Stimulated activated CD4-positive, alpha-beta T cell treated with anti-CD3 and anti-CD28 coated beads, Interleukin-15, amount 100 ng/mL, for 48 hours (primary cell): ENCODE measurements at regions not wholly inside any gene's neighbourhood (a gene's known extent, or its start where the extent isn't known, plus 50 kb on each side); places are given as distances from the start of the nearest gene placed in this dataset.

Experiments
- DNase-seq, 2 donors: peaks; one replicate each; pipeline ENCODE4 v3.0.0-alpha.2; 2020; ENCODE audit warnings: low read depth in 2 of 2

DNA sequence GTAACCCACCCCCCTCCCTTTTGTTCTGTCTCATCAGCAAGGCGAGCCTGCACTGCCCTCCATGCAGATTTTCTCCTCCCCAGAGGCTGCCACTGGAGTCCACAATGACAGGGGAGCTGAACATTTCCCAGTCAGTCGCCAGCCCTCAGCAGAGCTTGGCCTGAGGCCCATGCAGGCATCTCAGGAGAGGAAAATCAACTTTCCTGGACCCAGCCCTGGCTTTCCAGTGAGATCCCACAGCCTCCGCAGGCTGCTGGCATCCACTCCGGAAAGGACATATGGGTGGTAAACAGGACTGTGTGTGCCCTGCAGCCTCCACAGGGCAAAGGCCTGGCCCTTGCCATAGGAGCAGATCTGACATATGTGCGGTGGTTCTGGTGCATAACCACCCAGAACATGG lies 253.8 kb downstream of the TNS1 start:
- DNase-seq, result no peak

DNA sequence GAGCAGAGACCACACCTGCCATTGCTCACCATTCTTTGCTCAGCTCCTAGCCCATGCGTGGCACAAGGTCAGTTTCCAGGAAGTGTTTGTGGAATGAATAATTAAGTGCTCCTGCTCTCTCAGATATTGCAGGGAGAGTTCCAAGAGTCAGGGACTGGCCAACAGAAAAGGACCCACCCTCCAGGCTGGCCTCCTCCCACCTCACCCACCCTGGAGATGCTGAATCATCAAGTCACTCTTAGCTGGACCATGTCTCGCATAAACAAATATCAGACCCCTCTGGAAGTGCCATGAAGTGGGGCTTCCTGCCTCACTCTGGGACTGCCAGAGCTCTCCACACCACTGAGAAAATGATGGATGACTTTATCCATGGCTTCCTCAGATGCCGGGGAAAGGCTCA lies 256.0 kb downstream of the TNS1 start:
- DNase-seq, result no peak

DNA sequence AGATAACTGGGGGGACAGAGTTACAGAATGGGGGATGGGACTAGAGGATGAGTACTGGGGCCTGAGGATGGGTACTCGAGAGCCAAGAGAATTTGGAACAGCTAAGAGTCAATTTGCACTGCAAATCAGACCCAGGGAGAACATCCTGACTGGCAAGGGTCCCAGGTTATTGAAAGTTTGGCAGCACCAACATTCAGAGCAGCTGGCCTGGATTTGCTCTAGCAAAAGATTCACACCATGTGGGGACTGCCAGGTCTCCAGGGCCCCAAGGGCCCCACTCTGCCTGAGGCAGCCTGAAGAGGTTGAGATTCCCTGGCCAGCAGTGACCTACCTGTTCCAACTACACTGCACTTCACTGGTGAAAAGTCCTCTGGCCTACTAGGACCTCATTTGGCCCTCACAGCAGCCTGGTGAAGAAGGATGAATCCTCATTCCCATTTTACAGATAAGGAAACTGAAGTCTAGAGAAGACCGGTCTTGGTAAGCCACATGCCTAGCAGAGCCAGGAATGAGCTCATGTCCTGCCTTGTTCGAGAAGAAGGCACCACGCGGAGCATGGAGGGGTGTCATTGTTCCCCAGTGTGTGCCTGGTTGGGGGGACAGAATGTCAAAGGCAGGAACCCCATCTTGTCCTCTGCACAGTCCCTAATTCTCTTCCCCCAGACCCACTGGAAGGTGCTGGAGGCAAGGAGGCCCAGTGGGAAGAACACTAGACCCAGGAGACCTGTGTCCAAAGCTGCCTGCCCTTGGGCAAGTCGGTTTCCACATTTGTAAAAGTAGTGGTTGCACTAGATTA lies 258.6 kb downstream of the TNS1 start:
- DNase-seq, result no peak

DNA sequence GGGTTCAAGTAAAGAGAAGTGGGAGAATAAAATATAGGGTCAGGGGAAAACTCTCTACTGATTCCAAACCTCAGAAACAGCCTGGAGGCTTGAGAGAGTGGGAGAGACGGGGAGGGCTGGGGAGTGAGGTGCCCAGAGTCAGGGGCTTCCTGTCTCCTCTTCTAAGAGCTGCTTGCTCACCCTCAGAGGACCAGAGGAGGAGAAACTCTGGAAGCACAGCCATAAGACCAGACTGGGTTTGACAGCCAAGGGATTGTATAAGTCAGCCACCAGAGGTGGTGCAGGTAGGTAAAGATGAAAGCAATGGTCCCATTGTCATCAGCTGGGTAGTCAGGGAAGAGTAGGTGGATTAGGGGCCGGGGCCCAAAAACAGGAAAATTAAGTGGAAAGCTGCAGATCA lies 259.4 kb downstream of the TNS1 start:
- no peak for DNase-seq

DNA sequence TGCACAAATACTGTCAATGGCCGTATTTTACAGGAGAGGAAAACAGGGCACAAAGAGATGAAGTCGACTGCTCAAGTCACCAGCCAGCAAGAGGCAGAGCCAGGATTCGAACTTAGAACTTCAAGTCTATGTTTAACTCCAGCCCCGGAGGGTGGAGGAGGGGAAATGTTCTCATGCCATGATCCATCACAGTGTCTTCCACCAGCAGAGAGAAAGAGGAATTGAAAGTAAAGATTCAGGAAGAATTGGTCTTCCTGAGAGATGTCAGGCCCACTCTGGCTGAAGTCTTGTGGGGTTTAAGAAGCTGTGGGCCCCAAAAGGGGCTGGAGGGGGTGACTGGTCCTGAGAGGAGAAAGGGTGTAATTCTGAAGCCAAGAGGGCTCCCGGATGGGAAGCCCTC lies 260.0 kb downstream of the TNS1 start:
- DNase-seq, result no peak

DNA sequence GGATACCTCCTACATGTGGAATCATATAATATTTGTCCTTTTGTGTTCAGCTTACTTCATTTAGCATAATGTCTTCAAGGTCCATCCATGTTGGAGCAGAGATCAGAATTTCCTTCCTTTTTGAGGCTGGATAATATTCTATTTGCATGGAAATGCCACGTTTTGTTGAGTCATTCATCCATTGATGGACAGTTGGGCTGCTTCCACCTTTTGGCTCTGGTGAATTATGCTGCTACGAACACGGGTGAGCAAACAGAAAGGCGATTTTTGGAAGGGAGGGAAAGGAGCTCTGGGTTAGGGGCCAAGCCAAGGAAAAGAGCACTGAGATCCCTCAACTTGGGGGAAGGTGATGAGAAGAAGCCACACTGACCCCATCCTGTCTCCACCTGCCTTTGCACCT lies 260.5 kb downstream of the TNS1 start:
- DNase-seq, result no peak

DNA sequence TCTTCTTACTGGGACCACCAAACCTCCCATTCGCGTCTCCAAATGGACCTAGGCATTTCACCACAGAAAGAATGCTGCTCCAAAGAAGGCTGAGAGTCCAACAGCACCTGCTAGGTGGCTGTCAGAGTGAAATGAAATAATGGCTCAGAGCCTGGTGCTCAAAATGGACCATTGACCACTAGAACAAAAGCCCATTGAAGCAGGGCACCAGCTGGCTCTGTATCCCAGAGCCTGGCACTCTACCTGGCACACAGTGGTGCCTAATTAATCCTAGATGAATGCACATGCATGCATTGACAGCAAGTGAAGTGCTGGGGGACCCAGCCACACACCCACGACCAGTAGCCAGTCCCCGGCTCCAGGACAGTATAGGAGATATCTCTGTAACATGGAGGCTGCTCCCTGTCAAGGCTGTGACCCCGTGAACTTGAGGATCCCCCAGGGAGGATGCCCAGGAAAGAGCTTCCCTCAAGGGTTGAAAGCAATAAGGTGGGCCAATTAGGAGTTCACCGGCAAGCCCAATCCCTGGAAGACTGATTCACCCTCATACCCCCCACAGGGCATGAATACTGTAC lies 261.3 kb downstream of the TNS1 start:
- DNase-seq, result no peak

DNA sequence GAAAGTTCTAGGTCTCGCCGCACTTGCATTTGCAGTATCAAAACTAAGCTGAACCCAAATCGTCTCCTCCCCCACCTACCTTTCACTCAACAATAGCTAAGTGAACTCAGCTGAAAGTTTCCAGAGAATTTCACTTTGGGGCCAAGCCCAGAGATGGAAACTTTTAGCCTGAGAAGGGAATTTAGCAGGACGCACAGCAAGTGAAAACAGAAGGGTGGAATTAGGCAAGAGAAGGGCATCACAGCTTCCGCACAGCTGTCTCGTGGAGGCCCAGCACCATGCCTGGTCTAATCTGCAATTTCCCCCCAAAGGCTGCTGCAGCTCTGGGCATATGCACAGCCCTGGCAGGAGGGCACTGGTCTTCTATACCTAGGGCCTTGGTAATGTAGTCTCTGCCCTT lies 262.0 kb downstream of the TNS1 start:
- DNase-seq, result no peak

DNA sequence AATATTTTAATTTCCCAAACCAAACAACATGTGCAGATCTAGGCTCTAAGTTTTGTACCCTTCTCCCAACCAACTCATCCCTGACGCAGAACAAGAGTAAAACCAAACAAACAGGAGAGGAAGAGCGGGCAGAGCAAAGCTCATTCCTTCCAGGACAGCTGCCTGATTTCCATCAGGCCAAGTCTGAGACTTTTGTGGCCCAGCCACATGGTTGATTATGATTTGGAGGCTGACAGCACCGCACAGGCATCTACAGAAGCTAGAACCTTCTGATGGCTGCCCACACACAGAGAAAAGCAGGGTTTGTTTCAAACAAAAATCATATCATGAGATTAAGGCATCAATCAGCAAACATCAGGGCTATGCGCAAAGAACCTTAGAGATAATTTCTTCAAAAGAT lies 262.6 kb downstream of the TNS1 start:
- no peak for DNase-seq

DNA sequence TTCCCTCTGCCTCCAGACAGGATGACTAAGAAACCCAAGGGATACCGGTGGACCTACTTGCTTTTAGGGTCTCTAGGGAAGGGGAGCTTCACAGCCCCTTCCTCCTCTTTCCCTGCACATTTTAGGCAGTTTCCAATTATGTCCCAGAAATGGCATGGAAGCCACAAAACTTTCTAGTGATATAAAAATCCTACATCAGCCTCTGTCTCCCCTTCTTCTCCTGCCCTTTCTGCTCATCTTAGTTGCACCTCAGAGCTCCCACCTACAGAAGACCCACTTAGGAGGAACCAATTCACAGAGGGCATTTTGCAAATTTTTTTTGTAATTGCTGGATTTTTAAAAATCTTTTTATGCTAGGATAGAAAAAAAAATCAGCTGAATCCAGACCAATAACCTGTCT lies 263.1 kb downstream of the TNS1 start:
- DNase-seq, result no peak

DNA sequence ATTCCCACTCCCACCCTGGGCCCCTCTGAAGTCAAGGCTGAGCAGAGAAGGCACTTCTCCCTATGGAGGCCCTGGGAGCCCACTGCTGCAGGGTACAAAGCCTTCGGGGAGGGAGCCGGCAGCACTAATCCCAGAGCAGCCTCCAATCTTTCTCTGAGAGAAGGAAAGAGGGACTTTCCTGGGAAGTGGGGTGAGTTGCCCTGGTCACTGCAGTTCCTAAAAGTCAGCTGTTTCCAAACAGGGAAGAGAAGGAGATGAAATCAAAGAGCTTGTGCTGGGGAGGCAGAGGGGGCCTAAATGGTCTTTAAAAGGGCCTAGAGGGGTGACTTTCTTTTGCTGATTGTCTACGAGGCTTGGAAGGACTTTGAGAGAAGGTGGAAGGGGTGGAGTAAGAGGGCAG lies 264.7 kb downstream of the TNS1 start:
- no peak for DNase-seq

DNA sequence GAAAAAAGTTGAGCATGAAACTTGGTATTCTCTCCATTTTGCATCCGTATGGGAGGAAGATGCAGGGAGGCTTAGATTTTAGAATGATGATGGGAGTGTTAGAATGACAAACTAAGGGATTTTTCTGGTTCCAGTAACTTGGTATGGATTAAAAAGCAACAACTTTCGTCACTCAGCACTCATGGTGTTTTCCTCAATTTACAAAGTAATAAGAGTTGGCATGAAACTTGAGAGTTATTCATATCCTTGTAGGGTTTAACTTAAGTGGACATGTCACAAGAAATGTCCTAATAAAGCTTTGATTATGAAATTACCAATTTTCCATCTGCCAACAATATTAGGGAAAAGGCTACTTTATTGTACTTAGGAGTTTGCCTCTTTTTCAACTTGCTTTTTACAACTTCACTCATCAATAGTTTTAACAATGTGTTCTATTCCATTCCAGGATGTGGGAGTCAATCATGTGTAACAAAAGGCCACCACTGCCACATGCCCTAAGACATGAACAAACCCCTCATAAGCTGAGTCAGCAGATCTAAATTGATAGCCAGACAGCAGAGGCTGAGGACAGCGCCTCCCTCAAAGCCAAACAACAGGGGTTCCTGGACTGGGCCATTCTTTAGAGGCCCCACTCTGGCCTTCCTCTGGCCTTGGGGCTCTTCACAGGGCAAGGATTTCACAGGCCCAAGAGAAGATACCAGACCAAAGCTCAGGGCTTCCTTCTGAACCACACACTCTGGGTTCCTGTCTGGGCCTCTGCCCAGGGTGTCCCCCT lies 265.8 kb downstream of the TNS1 start:
- DNase-seq, result no peak

DNA sequence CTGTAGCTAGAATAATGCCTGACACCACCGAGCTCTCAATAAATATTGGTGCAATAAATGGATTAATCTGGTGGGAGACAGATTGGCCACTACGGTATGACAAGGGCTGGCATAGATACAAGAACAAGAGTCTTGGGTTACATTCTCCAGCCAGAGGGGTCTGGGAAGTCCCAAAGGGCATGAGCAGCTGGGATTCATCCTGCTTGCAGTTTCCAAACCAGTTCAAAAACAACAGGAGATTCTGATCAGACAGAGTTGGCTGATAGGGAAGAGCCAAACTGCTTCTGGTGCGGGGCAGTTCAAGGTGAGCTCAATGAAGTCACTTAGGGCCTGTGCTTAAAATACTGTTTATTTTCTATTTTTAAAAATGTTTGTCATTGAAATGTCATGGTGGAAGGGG lies 266.9 kb downstream of the TNS1 start:
- no peak for DNase-seq

DNA sequence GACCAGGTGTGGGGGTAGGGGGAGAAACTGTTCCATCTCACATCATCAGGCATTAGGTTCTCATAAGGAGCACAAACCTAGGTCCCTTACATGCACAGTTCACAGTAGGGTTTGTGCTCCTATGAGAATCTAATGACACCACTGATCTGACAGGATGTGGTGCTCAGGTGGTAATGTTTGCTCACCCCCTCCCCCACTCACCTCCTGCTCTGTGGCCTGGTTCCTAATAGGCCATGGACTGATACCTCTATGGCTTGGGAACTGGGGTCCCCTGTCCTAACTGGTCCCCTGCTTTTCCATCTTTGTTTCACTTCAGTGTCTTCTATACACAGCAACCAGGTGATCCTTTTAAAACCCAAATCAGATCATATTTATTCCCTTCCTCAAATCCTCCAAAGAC lies 267.8 kb downstream of the TNS1 start:
- DNase-seq, result no peak

DNA sequence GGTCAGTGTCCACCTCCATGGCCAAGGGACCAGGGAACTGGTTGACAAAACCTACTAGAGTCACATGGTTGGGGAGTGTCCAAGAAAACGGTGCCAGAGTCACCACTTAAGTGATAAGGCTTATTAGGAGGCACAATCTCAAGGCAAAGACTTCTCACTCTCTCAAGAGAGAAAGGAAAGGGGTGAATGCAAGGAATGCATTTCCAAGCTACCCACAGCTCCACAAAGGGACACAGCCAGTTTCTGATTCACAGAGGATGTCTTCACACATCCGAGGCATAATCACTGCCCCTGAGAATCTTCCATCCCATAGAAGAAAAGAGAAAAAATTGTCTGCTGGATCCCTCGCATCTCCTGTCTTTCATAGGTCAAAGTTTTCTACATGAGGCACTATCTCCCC lies 269.3 kb downstream of the TNS1 start:
- no peak for DNase-seq

DNA sequence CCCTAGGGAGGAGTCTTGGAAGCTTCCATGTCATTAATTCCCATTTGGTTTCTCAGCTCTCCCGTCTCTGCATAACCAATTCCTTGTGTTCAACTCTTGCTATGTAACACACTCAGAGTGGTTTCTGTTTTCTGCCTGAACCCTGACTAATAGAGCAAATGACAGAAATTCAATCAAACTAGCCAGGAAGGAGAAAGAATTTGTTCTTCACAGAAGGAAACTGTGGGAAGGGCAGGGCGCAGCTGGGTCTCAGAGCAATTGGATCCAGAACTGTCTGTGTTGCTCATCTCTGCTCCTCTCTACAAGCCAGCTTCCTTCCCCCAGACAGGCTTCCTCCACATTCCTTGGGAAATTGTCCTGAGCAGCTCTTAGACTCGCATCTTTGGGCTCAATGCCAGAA lies 269.8 kb downstream of the TNS1 start:
- no peak for DNase-seq

DNA sequence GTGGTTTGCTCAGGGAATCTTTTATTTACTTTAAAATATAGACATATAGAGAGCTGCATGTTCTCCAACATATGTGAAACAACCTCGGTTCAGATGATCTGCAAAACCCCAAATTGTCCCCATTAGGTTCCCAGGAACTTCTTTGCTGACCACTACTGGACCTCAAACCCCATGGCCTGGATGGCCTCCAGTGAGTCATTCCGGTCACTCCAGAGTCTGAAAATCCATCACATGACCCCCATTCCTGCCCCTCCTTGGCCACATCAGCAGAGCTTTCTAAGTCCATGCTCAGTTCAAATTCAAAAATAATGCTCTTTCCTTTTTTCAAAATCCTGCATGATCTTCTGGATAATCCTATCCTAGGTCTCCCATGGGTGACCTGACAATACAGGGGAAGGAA lies 271.0 kb downstream of the TNS1 start:
- DNase-seq, result no peak

DNA sequence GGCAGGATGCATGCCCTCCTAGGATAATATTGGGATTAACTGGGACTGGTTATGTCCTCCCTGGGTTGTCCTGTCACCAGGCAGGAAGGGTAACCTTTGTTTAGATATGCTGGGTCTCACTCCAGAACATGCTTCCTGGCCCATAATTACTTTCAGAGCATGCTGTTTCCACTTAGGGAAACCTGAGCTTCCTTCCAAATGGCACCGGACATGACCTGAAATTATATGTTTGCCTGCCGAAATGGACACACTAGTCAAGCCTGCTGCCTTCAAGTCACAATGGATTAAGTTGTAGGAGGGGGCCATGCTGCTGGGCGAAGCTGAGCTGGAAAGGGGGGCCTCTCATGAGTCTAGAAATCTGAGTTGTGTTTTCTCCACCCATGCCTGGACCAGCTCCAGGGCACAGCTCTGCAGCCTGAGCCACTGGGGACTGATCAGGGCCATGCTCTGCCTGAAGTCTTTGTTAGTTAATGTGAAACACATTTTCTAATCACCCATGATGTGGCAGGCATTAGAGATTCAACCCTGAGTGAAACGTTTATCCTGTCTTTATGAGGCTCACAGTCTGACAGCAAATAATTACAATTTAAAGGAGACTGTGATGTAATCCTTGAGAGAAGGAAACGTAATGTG lies 273.3 kb downstream of the TNS1 start:
- DNase-seq, result no peak

DNA sequence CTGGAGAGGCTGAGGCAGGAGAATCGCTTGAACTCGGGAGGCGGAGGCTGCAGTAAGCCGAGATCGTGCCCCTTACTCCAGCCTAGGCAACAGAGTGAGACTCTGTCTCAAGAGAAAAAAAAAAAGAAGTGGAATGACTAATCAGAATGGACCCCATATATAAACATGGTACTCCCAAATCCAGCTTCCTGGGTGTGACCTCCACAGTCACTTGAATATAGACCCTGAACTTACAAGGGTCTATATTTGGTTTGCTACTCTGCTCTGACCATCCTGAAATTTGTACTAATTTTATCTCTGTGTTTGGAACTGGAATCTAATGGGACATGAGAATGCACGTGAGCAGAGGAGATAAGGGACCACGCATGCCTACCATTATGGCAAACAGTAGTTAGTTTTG lies 275.0 kb downstream of the TNS1 start:
- DNase-seq, result no peak

DNA sequence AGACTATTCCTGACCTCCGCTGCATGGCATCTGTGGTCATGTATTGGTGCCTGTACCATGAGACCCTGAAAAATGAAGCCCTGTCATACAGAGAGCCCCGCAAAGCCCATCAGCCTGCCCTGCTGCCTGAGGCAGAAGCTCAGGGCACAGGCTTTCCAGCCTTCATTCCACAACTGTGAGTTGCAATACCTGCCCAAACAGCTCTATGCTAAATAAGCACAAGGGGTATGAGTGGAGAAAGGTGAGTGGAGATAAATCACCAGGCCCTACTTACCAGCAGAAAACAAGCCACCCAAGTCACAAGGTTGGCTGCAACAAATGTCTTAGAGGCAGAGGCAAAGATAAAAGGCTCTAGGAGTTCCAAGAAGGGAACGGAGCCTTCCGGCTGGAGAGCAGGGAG lies 277.4 kb downstream of the TNS1 start:
- DNase-seq, result no peak

DNA sequence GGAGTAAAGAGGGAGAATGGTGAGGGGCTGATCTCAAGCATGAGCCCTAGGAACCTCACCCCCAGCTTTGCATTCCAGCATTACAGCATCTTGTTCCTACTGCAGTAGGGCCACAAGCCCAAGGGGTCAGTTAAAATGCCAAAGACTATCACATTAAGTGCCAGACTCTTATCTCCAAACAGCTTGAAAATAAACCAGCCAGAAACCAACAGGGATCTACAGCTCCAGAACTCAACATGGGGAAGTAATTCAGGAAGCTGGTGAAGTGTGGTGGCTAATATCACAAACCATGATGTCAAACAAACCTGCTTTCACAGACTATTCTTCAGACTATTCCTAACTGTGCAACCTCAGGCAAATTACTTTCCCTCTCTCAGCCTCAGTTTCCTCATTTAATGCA lies 278.3 kb downstream of the TNS1 start:
- DNase-seq, result no peak

DNA sequence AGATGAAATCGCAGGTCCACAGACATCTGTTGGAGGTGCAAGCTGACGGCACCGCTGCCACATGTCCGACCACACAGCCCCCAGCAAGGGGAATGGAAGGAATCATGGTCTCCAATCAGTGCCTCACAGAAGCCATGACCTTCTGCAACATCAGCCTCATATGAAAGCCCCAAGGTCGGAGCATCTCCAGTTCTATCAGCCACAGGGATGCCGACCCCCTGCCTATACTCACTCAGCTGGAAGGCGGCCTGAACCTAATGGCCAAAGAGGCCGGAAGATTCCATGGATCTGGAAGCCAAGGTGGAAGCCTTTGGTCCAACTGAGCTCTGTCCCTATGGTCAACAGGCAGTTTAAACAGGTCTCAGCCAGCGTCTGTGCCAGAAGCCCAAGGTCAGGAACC lies 278.8 kb downstream of the TNS1 start:
- DNase-seq, result no peak
